C4-2B (cell line): ENCODE measurements at regions not wholly inside any gene's neighbourhood (a gene's known extent, or its start where the extent isn't known, plus 50 kb on each side); places are given as distances from the start of the nearest gene placed in this dataset.

Experiments used
- CTCF ChIP-seq: fragments of 450-650 bp; conservative IDR thresholded peaks from 2 replicates; pipeline ENCODE4 v1.5.1; 2017; ENCODE audit warnings: mild to moderate bottlenecking
- ZFX ChIP-seq: fragments of 450-650 bp; IDR thresholded peaks from 2 replicates; pipeline ENCODE4 v1.6.1; 2017

DNA sequence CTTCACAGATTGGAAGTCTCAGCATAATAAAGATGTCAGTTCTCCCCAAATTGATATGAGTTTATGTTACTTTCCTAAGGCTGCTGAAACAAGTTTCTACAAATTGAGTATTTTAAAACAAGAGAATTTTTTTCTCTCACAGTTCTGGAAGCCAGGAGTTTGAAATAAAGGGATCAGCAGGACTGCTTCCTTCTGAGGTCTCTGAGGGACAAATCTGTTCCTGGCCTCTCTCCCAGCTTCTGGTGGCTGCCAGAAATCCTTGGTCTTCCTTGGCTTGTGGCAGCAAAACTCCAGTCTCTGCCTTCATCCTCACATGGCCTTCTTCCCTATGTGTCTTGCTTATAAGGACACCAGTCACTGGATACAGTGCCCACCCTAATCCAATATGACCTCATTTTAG lies 136.1 kb downstream of the TFAP2A start:
- TF ChIP-seq CTCF, result no peak
- no peak for TF ChIP-seq ZFX
